Ovary (tissue), 7 donors: ENCODE measurements at regions not wholly inside any gene's neighbourhood (a gene's known extent, or its start where the extent isn't known, plus 50 kb on each side); places are given as distances from the start of the nearest gene placed in this dataset.

Experiments
- DNase-seq, 5 donors: peaks; one replicate each; pipeline ENCODE4 v3.0.0-alpha.2; 2019 to 2020
- H3K27ac ChIP-seq, 2 donors: fragments of 200-600 bp; one replicate each; pipeline versions ENCODE4 v1.5.1 to v1.8.0; 2019 to 2022
- H3K27me3 ChIP-seq: fragments of 200-600 bp; one replicate; pipeline ENCODE4 v1.8.0; 2022
- H3K36me3 ChIP-seq: fragments of 200-600 bp; sonication (generic); one replicate; pipeline ENCODE4 v1.5.1; 2019
- H3K4me1 ChIP-seq: one replicate; pipeline ENCODE4 v1.8.1; 2013; ENCODE audit warnings: mild to moderate bottlenecking, moderate library complexity; ENCODE audit not compliant: insufficient read depth
- H3K4me3 ChIP-seq: fragments of 200-600 bp; sonication (generic); one replicate; pipeline ENCODE4 v1.5.1; 2017
- H3K9me3 ChIP-seq, 2 donors: fragments of 200-600 bp in 1 of 2; sonication (generic) in 1 of 2; one replicate each; pipeline versions ENCODE4 v1.5.1 to v1.8.1; 2013 to 2019; ENCODE audit warnings: mild to moderate bottlenecking in 1 of 2, moderate library complexity in 1 of 2
- CTCF ChIP-seq, 3 donors: fragments of 450-650 bp in 2 of 3; fragments of 200-600 bp in 1 of 3; IDR thresholded peaks; one replicate each; pipeline versions ENCODE4 v1.5.1 to v1.8.0; 2016 to 2022; ENCODE audit warnings: antibody characterized with exemption in 3 of 3, mild to moderate bottlenecking in 1 of 3
- EP300 ChIP-seq: sonication (generic); formaldehyde crosslinking; IDR thresholded peaks from one replicate; pipeline ENCODE4 v1.6.1; 2017; ENCODE audit warnings: antibody characterized with exemption
- POLR2A ChIP-seq: fragments of 450-650 bp; IDR thresholded peaks from one replicate; pipeline ENCODE4 v1.6.1; 2017; ENCODE audit warnings: antibody characterized with exemption, mild to moderate bottlenecking, moderate library complexity
- WGBS, 3 donors: extraction: QIAGEN DNeasy Blood & Tissue Kit in 1 of 3; methylation state at CpG; one replicate each; pipeline versions ENCODE4 v1.1.5 to v1.1.7; 2013 to 2017; 5-methylcytosine and 5-hydroxymethylcytosine counted together
- intact Hi-C, 4 donors: fragments of 100-400 bp; cut with DNase I; formaldehyde crosslinking; loops; one replicate each; pipeline versions ENCODE4 v1.11.0 to v1.15.1; 2022 to 2023
- donor health status: DM: no; HTN: no; CAD: no; lungs with moderate emphysema.
- donor health status: DM: no; HTN: no; CAD: no.
- donor health status: Bipolar disorder and iron deficiency.
- donor health status: DM: no; HTN: no; CAD: no.
- donor health status: DM: yes; HTN: yes; CAD: no.

DNA sequence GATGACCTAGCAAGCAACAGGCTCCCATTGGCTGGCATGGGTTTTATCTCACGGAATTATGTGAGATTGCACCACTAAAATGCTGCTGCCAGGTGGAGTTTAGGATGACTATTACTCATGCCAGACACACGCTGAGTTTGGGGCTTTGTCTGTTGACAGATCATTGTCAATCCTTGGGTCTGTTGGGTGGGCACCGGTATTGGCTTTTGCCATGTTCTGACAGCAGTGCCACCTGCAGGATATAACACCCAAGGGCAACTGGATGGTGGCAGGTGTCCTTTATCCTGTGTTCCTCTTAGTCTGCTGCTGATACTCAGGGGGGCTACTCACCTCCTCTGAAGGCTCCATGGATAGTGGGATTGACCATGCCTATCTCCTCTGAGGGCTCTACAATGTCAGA, 221.6 kb upstream of the DYNLRB2 start:
- Histone ChIP-seq H3K9me3 (no peaks in the 10 kb centered on the region), H3K27me3 (no peaks in the 10 kb centered on the region), H3K4me1 (no peaks in the 10 kb centered on the region), H3K27ac (no peak overlapping the region), H3K36me3 (no peaks in the 10 kb centered on the region), H3K4me3 (no peak overlapping the region)
- intact Hi-C loops = no loop called here
- TF ChIP-seq POLR2A (no peak), CTCF (IDR thresholded peaks at IDR 0.05) (no peak), EP300 (no peak)
- no peak for DNase-seq
- WGBS, 3 donors = 92 to 97% (median 94%) methylated on average over 3 of the region's 3 CpGs

- no peak for DNase-seq
- H3K4me3 ChIP-seq = no peak overlapping the region
- WGBS, 3 donors = 92 to 98% (median 97%) methylated on average over 1 of the region's 1 CpG
- H3K36me3 ChIP-seq = no peaks in the 10 kb centered on the region
- H3K9me3 ChIP-seq = no peaks in the 10 kb centered on the region
- intact Hi-C loops = no loop called here
- TF ChIP-seq CTCF (IDR thresholded peaks at IDR 0.05) (no peak), EP300 (no peak), POLR2A (no peak)
- no peaks in the 10 kb centered on the region for H3K4me1 ChIP-seq
- H3K27me3 ChIP-seq = no peaks in the 10 kb centered on the region
- no peak overlapping the region for H3K27ac ChIP-seq
Observed at GRCh38 chr16:80318107-80318506, 222.7 kb upstream of the DYNLRB2 start.

- Histone ChIP-seq H3K4me1 (no peaks in the 10 kb centered on the region), H3K9me3 (no peaks in the 10 kb centered on the region), H3K4me3 (no peak overlapping the region), H3K36me3 (no peaks in the 10 kb centered on the region), H3K27me3 (no peaks in the 10 kb centered on the region), H3K27ac (no peak overlapping the region)
- whole genome bisulfite sequencing, 3 donors = 85 to 93% (median 89%) methylated on average over 8 of the region's 8 CpGs
- intact Hi-C loops = no loop called here
- TF ChIP-seq CTCF (IDR thresholded peaks at IDR 0.05) (no peak), EP300 (no peak), POLR2A (no peak)
- no peak for DNase-seq
Observed at GRCh38 chr16:80317599-80318037, 223.2 kb upstream of the DYNLRB2 start.

DNA sequence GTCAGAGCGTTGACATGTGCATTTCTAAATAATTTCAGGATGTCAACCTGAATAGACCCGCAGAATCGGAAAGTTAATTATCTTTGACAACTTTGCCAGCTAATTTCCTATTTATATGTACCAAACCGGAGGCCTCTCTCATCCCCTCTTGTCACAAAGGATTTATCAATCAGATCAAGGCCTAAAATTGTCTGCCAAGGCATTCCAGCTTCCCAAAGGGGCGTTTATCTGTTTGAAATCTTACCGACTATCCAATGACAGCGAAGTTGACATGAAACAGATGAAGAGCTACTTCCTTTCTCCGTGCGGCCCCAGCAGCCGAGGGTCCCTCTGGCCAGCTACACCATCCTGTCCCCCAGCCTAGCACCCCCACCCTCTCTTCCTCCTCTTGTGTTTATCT, 223.7 kb upstream of the DYNLRB2 start:
- Histone ChIP-seq H3K36me3 (no peaks in the 10 kb centered on the region), H3K9me3 (no peaks in the 10 kb centered on the region), H3K27ac (no peak overlapping the region), H3K4me3 (no peak overlapping the region), H3K27me3 (no peaks in the 10 kb centered on the region), H3K4me1 (no peaks in the 10 kb centered on the region)
- TF ChIP-seq CTCF (IDR thresholded peaks at IDR 0.05) = no peak
- no peak for TF ChIP-seq EP300
- TF ChIP-seq POLR2A = no peak
- DNase-seq = no peak
- intact Hi-C loops = no loop called here
- WGBS, 3 donors = 82 to 83% (median 82%) methylated on average over 10 of the region's 10 CpGs

- 68 to 70% (median 69%) methylated on average over 4 of the region's 4 CpGs for WGBS, 3 donors
- Histone ChIP-seq H3K27ac (no peak overlapping the region), H3K4me1 (no peaks in the 10 kb centered on the region), H3K9me3 (no peaks in the 10 kb centered on the region), H3K36me3 (no peaks in the 10 kb centered on the region), H3K4me3 (no peak overlapping the region), H3K27me3 (no peaks in the 10 kb centered on the region)
- TF ChIP-seq POLR2A (no peak), CTCF (IDR thresholded peaks at IDR 0.05) (no peak), EP300 (no peak)
- intact Hi-C loops = no loop called here
- no peak for DNase-seq
Observed at GRCh38 chr16:80314042-80314441, 226.8 kb upstream of the DYNLRB2 start.
